HUDEP-2 (cell line): ENCODE measurements at regions not wholly inside any gene's neighbourhood (a gene's known extent, or its start where the extent isn't known, plus 50 kb on each side); places are given as distances from the start of the nearest gene placed in this dataset.
"Not testable (repeated sequence)": the region's sequence is repeated elsewhere in the genome, so short reads cannot be mapped to it uniquely, and the experiment has no call there.

ENCODE experiments used
- DNase-seq, 76 experiments: peaks; one replicate each; lab custom pipeline; 2025; ENCODE audit not compliant: unreplicated experiment in 76 of 76; lab: John Stamatoyannopoulos, UW

DNA sequence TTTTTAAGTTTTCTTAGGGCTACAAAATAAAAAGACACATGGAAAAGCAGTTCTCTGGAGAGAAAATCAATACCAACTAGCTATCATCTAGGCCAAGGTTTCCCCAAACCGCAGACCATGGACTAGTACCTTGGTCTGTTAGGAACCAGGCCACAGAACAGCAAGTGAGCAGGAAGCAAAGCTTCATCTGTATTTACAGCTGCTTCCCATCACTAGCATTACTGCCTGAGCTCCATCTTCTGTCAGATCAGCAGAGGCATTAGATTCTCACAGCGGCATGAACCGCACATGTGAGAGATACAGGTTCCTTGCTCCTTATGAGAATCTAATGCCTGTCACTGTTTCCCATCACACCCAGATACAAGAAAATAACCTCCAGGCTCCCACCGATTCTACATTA is 1907.6 kb upstream of the ACO1 start:
- DNase-seq = no peak

DNA sequence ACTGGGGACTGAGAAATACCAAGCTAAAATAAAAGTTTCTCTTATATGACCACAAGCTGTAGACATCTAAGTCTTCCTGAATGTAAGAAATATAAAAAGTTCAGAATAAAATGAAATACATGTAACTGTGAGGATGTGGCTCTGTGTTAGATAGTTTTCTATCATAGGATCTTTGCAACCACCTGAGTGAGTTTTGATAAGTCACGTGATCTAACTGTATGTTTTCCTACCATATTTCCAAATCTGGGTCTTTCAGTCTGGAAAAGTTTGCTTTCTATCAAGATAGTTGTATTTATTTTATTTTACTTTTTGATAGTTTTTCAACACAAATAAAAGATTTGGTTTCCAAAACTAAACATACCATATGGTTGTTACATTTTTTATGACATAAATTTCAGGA is 1905.8 kb upstream of the ACO1 start:
- no peak for DNase-seq

DNA sequence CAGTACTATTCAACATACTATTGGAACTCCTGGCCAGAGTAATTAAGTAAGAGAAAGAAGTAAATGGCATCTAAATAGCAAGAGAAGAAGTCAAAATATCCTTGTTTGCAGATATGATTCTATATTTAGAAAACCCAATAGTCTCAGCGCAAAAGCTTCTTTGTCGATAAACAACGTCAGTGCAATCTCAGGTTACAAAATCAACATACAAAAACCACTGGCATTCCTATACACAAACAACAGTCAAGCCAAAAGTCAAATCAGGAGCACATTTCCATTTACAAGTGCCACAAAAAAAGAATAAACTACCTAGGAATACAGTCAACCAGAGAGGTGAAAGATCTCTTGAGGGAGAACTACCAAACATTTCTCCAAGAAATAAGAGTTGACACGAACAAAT is 1901.9 kb upstream of the ACO1 start:
- DNase-seq = no peak

DNA sequence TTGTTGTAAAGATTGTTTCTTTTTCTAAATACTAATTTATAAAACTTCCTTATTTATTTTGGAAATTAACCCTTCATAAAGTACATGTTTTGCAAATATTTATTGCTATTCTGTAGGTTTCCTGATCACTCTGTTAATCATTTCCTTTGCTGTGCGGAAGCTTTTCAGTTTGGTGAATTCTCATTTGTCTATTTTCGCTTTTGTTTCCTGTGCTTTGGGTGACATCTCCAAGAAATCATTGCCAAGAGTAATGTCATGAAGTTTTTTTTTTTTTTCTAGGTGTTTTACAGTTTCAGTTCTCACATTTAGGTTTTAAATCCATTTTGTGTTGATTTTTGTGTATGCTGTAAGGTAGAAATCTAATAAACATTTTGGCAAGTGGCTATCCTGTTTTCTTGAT is 1899.8 kb upstream of the ACO1 start:
- DNase-seq = no peak

DNA sequence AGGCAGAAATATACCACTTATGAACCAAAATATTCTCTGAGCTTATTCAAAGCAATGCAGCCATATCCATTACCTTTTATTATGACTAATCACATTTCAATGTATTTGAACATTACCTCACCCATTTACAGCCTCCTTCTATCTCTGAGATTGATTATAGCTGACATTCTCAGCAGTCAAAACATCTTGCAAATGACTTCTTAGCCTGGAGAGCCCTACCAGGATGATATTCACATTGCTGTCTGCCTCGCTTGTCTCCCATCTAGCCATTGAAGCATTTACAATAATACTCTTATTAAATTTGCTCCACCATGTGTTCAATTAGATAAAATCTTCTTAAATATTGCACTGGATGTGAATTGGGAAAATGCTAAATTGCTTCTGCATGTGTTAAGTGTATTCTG is 1879.9 kb upstream of the ACO1 start:
- no peak for DNase-seq

DNA sequence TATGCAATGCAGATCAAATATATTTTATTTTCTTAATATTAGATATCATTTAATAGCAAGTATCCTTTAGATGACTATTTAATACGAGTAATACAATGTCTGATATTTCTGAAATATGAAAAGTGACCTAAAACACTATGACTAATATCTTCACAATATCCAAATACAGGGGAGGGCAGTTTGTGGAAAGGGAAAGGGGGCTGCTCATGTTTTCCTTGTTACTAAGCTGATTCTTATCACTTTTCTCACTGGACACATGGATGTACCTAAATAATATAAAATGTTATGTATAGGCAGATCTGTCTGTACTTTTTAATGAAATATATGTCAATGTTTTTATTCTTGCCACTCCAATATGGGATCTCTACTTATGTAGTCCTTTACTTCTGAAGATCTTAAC is 1879.1 kb upstream of the ACO1 start:
- DNase-seq = no peak

DNA sequence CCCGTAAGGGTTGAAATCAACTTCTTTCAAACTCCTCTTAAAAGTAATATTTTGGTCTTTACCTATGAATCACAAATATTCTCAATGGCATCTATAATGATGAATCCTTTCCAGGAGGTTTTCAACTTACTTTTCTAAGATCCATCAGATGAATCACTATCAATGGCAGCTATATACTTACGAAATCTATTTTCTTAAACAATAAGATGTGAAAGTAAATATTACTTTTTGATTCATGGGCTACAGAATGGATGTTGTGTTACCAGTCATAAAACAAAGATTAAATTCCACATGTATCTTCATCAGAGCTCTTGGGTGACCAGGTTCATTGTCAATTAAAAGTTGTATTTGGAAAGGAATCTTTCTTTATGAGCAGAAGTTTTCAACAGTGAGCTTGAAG is 1877.7 kb upstream of the ACO1 start:
- no peak for DNase-seq

DNA sequence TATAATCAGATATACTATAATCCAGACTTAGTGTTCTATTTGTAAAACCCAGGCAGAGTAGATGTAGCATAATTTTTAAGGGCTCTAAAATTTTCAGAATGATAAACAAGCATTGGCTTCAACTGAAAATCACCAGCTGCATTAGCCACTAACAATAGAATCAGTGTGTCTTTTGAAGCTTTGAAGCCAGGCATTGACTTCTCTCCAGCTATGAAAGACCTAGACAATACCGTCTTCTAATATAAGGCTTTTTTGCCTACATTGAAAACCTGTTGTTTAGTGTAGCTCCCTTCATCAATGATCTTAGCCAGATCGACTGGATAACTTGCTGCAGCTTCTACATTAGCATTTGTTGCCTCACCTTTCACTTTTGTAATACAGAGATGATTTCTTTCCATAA is 1877.3 kb upstream of the ACO1 start:
- DNase-seq = no peak

DNA sequence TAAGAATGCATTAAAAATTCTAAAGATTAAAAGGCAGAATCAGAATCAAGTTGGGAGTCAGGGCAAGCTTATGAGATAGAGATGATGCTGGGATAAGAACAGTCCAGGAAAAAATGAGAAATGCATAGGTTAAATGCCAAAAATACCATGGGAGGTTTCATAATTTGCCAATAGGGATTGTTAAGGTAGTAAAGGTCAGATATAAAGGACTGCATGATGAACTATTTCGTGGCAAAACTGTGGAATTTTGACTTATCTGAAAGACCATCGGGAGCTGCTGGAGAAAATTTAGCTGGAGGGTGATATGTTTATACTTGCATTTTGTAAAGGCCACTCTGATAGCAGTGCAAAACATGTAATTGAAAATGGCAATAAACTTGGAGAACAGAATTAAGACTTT is 1872.8 kb upstream of the ACO1 start:
- DNase-seq = no peak

DNA sequence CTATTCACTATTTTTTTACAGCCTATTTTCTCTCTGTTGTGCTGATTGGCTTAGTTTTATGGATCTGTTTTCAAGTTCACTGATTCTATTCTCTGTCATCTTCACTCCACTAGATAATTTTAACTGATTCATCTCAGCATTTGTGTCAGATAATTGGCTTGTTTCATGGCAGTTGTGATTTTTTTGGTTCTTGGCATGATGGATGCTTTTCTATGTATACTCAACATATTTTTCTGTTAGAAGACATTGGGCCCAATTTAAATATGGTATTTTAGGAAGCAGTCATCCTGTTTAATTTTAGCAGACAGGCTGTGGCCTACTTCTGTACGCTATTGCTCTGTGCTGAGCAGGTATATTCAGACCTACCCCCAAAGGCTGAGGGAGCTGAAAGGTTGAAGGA is 1865.3 kb upstream of the ACO1 start:
- no peak for DNase-seq

DNA sequence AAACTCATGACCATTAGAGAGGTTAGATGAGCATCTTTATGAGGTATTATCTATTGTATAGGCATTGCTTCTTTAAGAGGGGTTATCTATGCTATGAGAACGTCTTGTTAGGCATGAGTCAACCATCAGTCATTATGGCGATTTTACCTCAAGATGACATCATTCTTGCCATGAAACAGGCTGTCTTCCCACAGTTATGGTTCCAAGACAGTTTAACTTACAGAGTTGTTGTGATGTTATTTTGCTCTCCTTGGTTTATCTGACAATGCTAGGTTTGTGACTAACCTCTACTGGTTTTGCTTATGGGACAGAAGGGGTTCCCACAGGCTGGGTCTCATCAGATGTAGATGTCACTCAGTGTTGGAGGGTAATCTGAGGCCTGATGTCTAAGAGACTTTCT is 1864.7 kb upstream of the ACO1 start:
- no peak for DNase-seq

DNA sequence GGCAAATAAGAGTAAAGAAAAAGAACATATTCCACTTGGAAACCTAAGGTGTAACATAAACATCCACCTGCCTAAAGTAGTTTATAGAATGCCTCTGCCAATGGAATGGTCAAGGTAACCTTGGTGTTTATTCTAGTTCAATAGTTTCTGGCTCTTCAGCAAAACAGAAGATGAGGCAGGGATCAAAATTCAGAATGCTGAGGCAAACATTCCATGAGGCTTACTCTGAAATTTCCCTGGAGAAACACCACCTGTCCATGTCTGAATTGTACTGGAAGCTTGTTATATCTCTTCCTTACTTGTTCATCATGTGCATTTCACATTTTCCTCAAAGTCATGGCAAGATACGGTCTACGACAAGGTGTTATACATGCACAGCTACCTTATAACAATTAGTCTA is 1862.4 kb upstream of the ACO1 start:
- no peak for DNase-seq

DNA sequence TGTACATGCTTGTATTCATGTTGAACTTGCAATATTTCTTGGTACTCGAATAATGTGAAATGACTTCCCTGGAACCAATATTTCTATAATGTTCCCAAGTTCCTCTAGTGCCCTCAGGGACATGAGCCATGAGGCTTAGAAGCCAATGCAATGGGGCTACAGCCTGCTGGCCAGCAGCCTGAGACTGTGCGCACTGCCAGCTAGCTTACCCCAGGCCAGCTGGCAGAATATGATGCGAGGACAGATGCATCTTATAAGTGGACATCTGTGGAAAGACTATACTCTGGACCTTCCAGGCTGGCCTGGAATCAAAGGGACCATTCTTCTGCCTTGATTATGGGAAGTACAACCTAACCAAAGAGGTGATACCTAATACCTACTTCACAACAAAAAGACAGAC is 1862.0 kb upstream of the ACO1 start:
- DNase-seq = no peak

DNA sequence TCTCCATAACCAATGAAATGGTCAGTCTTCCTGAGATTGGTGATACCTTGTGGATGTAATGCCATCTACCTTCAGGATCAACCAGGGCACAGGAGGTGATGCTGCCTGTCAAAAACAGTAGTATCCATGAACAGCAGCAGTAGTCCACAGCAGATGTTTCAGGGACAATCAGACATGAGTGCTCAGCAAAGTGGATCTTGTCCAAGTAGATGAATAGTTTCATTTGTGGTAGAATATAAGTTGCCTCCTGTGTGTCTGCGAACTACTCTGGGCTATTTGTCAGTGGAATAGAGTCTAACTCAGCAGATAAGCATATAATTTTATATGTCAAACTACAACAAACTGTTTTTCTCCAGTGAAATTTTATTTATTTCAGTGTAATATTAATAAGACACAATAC is 1860.1 kb upstream of the ACO1 start:
- no peak for DNase-seq

DNA sequence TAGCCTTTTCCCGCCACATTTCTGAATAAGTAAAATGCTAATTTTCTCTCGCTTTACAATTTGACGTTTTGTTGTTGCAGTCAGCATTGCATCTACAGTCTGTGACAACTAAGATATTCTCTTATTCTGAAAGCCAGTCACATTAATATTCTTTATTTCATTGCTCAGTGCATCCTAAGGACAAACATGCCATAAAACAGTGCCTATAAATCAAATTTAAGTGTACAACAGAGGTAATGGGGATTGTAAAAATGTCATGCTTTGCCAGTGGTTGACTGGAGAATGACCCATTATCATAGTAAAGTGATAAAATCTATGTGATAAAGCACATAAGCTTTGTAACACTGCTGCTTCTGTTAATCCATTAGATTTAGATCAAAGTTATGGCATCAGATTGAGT is 1850.0 kb upstream of the ACO1 start:
- no peak for DNase-seq

DNA sequence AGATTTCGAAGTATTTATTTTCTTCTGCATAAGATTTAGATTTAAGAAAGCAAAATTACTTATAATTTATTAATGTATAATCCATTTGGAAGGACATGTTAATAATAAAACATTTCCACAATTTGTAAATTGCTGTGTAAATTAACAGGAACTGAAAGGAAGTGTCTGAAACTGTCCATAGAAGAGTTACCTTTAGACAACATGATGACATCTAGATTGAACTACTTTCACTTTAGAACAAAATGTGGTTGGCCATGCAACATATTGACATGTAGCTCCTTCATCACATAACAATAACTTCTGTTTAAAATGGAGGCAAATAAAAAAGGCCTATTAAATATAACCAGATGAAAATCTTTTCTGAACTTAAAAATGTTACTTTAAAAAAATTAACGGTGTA is 1849.5 kb upstream of the ACO1 start:
- DNase-seq = no peak

DNA sequence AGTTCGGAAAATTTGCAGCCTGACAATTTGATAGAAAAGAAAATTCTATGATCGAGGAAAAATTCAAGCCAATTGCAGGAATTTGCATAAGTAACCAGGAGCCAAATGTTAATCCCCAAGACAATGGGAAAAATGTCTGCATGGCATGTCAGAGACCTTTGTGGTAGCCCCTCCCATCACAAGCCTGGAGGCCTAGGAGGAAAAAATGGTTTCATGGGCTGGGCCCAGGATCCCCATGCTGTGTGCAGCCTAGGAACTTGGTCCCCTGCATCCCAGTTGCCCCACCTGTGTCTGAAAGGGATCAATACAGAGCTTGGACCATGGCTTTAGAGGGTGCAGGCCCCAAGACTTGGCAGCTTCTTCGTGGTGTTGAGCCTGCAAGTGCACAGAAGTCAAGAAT is 1847.9 kb upstream of the ACO1 start:
- no peak for DNase-seq

DNA sequence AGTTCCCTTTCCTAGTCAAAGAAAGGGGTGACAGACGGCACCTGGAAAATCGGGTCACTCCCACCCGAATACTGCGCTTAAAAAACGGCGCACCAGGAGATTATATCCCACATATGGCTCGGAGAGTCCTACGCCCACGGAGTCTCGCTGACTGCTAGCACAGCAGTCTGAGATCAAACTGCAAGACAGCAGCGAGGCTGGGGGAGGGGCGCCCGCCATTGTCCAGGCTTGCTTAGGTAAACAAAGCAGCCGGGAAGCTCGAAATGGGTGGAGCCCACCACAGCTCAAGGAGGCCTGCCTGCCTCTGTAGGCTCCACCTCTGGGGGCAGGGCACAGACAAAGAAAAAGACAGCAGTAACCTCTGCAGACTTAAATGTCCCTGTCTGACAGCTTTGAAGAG is 1844.7 kb upstream of the ACO1 start:
- not testable (repeated sequence) for DNase-seq

DNA sequence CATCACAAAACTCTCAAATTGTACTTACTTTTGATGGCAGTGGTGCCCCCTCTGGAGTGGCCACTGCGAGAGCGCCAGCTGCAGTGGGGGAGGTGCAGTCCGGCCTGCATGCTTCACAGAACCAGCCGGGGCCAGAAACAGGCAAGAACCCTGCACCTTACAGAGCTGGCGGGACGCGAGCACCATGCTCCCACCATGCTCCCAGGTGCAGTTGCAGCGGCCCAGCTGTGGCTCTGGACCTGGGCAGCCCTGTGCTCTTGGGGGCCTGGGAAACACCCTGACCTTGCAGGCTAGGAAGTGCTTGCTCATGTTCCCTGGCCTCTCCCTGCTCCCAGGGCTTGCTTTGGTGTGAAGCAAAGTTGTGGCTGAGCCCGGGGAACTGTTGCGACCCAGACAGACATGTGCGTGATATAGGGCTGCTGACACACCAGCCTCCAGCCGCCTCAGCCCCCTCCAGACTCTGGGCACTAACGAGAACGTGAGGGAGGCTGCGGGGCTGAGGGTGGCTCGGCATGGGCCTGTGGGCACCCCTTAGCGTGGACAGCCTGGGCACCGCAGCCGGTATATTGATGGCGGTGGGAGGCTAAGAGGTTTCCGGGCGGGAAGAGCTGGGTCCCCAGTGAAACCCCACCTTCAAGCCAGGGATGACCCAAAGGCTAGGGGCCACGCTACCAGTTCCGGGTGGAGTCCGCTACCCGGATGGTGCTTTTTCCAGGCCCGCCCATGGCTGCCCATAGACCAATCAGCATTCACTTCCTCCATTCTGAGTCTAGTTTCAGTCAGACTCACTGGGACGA is 1809.9 kb upstream of the ACO1 start:
- DNase-seq = no peak

DNA sequence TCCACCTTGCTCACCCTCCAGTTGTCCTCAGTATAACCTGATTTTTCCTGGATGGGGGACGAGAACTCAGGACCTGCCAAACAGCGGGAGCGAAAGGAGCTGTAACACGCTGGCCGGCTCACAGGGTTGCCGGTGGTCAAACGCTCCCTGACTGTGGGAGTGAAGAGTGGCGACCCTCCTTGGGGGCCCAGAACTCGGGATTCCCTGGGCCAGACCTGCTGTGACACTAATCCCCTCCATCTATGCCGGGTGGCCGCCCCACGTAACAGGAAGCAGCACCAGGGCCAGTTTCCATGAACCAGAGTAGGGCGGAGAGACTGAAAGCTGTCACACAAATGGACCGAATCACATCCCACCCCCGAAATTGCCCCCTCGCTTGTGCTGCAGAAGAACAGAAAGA is 1809.2 kb upstream of the ACO1 start:
- DNase-seq = no peak

DNA sequence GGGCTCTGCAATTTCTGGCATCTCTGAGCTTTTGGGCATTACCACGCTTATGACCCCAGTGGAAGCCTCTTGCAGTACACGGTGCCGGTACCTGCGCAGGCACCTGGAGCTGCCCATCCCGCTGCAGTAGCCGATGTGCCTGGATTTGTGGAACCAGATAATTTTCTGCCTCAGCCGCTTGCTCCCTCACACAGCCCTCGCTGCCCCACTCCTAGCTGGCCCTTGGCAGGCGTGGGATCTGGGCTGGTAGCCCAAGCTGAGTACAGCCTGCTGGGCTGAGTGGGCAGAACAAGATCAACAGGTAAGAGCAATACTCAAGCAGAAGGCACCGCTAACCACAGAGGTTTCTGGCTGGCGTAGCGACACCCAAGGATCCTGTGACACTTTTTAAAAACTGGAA is 1808.8 kb upstream of the ACO1 start:
- no peak for DNase-seq

DNA sequence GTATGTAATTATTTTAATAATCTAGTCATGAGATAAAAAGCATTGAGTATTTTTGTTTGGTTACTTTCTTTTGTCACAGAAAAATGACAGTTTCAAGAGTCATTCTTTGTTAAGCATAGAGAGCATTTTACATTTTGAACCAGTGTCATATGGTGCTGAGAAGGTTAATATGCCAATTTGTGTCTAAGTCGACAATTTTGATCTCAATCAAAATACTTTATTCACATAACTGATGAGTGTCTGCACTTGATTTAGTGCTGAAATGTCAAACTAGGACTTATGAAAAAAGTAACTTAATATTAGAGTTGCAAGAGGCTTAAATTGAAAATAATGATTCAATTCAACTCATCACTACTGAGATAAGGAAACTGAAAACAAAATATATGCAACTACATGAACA is 1804.6 kb upstream of the ACO1 start:
- no peak for DNase-seq

DNA sequence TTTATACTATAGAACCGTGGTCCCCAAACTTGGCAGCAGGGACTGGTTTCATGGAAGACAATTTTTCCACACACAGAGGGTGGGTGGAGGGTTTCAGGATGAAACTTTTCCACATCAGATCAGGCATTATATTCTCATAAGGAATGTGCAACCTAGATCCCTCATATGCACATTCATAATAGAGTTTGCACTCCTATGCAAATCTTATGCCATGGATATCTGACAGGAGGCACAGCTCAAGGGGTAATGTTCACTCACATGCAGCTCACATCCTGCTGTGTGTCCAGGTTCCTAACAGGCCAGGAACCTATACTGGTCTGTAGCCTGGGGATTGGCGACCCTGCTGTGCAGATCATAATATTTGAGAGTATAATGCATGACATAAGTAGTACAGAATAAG is 1802.2 kb upstream of the ACO1 start:
- no peak for DNase-seq
